HepG2 (cell line): ENCODE measurements at regions not wholly inside any gene's neighbourhood (a gene's known extent, or its start where the extent isn't known, plus 50 kb on each side); places are given as distances from the start of the nearest gene placed in this dataset.

Source experiments
- CHD4 ChIP-seq: fragments of 200-600 bp; sonication (generic); IDR thresholded peaks from 2 replicates; pipeline ENCODE4 v1.7.0; 2017; ENCODE audit warnings: mild to moderate bottlenecking, low read length, borderline replicate concordance
- FOXA1 ChIP-seq, 2 experiments: fragments of 450-650 bp in 1 of 2; sonication (generic) in 1 of 2; formaldehyde crosslinking in 1 of 2; IDR thresholded peaks; 2 replicates each; pipeline versions ENCODE4 v1.4.0 to v1.6.1; 2016 to 2020; ENCODE audit warnings: missing genetic modification reagents in 1 of 2
- MXD4 ChIP-seq: IDR thresholded peaks from 2 replicates; pipeline ENCODE4 v1.6.1; 2016; ENCODE audit warnings: mild to moderate bottlenecking, missing biosample characterization, missing genetic modification reagents
- NFE2L2 ChIP-seq: fragments of 150-350 bp; IDR thresholded peaks from 2 replicates; pipeline ENCODE4 v1.6.1; 2014; ENCODE audit warnings: low read length
- NFKBIZ ChIP-seq: IDR thresholded peaks from 2 replicates; pipeline ENCODE4 v1.6.1; 2018; ENCODE audit warnings: missing genetic modification reagents, missing compliant biosample characterization
- PITX1 ChIP-seq: sonication (generic); formaldehyde crosslinking; IDR thresholded peaks from 2 replicates; pipeline ENCODE4 v1.5.1; 2020; ENCODE audit warnings: mild to moderate bottlenecking, missing genetic modification reagents
- TBP ChIP-seq: sonication (generic); formaldehyde crosslinking; IDR thresholded peaks from 2 replicates; pipeline ENCODE4 v1.5.0; 2020; ENCODE audit warnings: missing genetic modification reagents
- ZNF24 ChIP-seq: fragments of 450-650 bp; IDR thresholded peaks from 2 replicates; pipeline ENCODE4 v1.6.1; 2017; ENCODE audit warnings: antibody characterized with exemption, mild to moderate bottlenecking
- ZNF652 ChIP-seq: IDR thresholded peaks from 2 replicates; pipeline ENCODE4 v1.6.1; 2016; ENCODE audit warnings: low read depth, borderline replicate concordance
- ZNF781 ChIP-seq: sonication (generic); formaldehyde crosslinking; IDR thresholded peaks from 2 replicates; pipeline ENCODE4 v1.5.1; 2020; ENCODE audit warnings: borderline replicate concordance, mild to moderate bottlenecking, missing genetic modification reagents; ENCODE audit errors: not compliant biosample characterization
- ZSCAN20 ChIP-seq: sonication (generic); formaldehyde crosslinking; IDR thresholded peaks from 2 replicates; pipeline ENCODE4 v1.4.0; 2020; ENCODE audit warnings: missing genetic modification reagents, mild to moderate bottlenecking, borderline replicate concordance
- TF ChIP-seq, protein P1 (sequence below): sonication (generic); formaldehyde crosslinking; conservative IDR thresholded peaks from 2 replicates; pipeline ENCODE4 v1.4.0; 2020; ENCODE audit warnings: missing genetic modification reagents
- TF ChIP-seq, protein P2 (sequence below), 2 experiments: sonication (generic) in 1 of 2; formaldehyde crosslinking in 1 of 2; IDR thresholded peaks; 2 replicates each; pipeline versions ENCODE4 v1.4.0 to v1.6.1; 2016 to 2020; ENCODE audit warnings: borderline replicate concordance in 1 of 2, low read depth in 1 of 2, mild to moderate bottlenecking in 1 of 2, missing genetic modification reagents in 1 of 2
- TF ChIP-seq, protein P3 (sequence below): IDR thresholded peaks from 2 replicates; pipeline ENCODE4 v1.6.1; 2016; ENCODE audit warnings: low read depth, borderline replicate concordance

DNA sequence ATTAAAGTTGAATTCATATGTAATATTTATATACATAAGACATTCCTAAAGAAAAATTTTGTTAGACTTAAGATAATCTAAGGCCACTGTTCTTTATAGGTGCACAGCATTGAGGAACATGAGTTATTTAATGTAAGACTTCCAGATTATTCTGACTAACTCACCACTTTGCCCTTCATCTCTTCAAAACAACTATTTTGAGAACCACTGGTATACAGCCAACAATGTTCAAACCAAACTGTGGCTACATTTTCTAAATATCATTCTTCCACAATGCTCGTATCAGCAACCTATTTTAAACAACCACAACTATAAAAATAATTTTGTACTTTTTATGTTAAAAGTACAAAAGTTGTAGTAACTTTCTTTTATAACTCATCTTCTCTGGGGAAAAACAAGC is 199.8 kb upstream of the ALCAM start (continued):
- TF ChIP-seq, protein P1, sequence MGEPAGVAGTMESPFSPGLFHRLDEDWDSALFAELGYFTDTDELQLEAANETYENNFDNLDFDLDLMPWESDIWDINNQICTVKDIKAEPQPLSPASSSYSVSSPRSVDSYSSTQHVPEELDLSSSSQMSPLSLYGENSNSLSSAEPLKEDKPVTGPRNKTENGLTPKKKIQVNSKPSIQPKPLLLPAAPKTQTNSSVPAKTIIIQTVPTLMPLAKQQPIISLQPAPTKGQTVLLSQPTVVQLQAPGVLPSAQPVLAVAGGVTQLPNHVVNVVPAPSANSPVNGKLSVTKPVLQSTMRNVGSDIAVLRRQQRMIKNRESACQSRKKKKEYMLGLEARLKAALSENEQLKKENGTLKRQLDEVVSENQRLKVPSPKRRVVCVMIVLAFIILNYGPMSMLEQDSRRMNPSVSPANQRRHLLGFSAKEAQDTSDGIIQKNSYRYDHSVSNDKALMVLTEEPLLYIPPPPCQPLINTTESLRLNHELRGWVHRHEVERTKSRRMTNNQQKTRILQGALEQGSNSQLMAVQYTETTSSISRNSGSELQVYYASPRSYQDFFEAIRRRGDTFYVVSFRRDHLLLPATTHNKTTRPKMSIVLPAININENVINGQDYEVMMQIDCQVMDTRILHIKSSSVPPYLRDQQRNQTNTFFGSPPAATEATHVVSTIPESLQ: no peak
- TF ChIP-seq ZNF652 (no peak), ZSCAN20 (no peak), PITX1 (CRISPR knock-in tag) (no peak), ZNF781 (CRISPR knock-in tag) (no peak), NFKBIZ (CRISPR knock-in tag) (no peak), TBP (CRISPR knock-in tag) (no peak), MXD4 (CRISPR knock-in tag) (no peak), FOXA1 (IDR thresholded peaks at IDR 0.05) (no peak), FOXA1 (CRISPR knock-in tag; IDR thresholded peaks at IDR 0.05) (no peak), ZNF24 (no peak), CHD4 (no peak), NFE2L2 (no peak)
- TF ChIP-seq, protein P2, sequence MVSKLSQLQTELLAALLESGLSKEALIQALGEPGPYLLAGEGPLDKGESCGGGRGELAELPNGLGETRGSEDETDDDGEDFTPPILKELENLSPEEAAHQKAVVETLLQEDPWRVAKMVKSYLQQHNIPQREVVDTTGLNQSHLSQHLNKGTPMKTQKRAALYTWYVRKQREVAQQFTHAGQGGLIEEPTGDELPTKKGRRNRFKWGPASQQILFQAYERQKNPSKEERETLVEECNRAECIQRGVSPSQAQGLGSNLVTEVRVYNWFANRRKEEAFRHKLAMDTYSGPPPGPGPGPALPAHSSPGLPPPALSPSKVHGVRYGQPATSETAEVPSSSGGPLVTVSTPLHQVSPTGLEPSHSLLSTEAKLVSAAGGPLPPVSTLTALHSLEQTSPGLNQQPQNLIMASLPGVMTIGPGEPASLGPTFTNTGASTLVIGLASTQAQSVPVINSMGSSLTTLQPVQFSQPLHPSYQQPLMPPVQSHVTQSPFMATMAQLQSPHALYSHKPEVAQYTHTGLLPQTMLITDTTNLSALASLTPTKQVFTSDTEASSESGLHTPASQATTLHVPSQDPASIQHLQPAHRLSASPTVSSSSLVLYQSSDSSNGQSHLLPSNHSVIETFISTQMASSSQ (IDR thresholded peaks at IDR 0.05; ENCODE audit: low read depth): no peak
- TF ChIP-seq, protein P2 (CRISPR knock-in tag; IDR thresholded peaks at IDR 0.05; ENCODE audit: borderline replicate concordance): no peak
- TF ChIP-seq, protein P3, sequence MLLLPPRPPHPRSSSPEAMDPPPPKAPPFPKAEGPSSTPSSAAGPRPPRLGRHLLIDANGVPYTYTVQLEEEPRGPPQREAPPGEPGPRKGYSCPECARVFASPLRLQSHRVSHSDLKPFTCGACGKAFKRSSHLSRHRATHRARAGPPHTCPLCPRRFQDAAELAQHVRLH (CRISPR knock-in tag): no peak
